ENCODE measurements at regions not wholly inside any gene's neighbourhood (a gene's known extent, or its start where the extent isn't known, plus 50 kb on each side); places are given as distances from the start of the nearest gene placed in this dataset.

DNA sequence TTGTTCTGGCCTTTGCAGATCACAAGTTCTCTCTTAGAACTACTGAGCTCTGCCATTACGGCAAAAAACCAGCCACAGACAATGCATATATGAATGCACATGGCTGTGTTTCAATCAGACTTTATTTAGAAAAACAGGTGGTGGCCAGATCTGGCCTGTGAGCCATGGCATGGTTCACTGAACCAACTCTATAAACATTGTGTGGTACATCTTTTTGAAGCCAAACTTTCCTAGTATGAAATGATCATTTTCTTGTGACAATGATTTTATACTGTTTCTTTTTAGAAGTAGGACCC is 65.9 kb upstream of the AMZ2 start:
- TF ChIP-seq POLR2A (IDR thresholded peaks at IDR 0.05; ENCODE audit: low read depth, low read length) (no peak), RCOR1 (IDR thresholded peaks at IDR 0.05; ENCODE audit: insufficient replicate concordance, low read length) (no peak), CEBPB (IDR thresholded peaks at IDR 0.05; ENCODE audit: low read depth, low read length) (no peak), MAFK (IDR thresholded peaks at IDR 0.05; ENCODE audit: low read depth, low read length) (no peak), BHLHE40 (IDR thresholded peaks at IDR 0.05; ENCODE audit: low read depth, low read length) (no peak), NFE2L2 (IDR thresholded peaks at IDR 0.05; ENCODE audit: low read depth, low read length) (no peak), FOS (IDR thresholded peaks at IDR 0.05; ENCODE audit: low read depth, low read length) (no peak), MAZ (IDR thresholded peaks at IDR 0.05; ENCODE audit: borderline replicate concordance, low read depth, low read length) (no peak), SMC3 (IDR thresholded peaks at IDR 0.05; ENCODE audit: low read depth, low read length) (no peak)
- TF ChIP-seq, protein P1, sequence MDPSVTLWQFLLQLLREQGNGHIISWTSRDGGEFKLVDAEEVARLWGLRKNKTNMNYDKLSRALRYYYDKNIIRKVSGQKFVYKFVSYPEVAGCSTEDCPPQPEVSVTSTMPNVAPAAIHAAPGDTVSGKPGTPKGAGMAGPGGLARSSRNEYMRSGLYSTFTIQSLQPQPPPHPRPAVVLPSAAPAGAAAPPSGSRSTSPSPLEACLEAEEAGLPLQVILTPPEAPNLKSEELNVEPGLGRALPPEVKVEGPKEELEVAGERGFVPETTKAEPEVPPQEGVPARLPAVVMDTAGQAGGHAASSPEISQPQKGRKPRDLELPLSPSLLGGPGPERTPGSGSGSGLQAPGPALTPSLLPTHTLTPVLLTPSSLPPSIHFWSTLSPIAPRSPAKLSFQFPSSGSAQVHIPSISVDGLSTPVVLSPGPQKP (IDR thresholded peaks at IDR 0.05; ENCODE audit: borderline replicate concordance, low read depth, low read length) = no peak
- Histone ChIP-seq H4K5ac (ENCODE audit: low read depth, low read length) (no peak overlapping the region), H2AK5ac (ENCODE audit: low read depth, low read length) (no peak overlapping the region), H3K36me3 (ENCODE audit: control insufficient read depth, insufficient read depth, low read length) (no peaks in the 10 kb centered on the region), H3K9me3 (ENCODE audit: control insufficient read depth, insufficient read depth, low read length) (no peaks in the 10 kb centered on the region), H3K9ac (ENCODE audit: low read depth, low read length) (no peak overlapping the region), H3K27me3 (ENCODE audit: control insufficient read depth, insufficient read depth, low read length) (no peaks in the 10 kb centered on the region), H3K14ac (replicated peaks; ENCODE audit: low read depth, low read length) (no peak overlapping the region), H2BK120ac (ENCODE audit: low read depth, low read length) (no peak overlapping the region), H4K20me1 (ENCODE audit: insufficient read depth, low read length) (no peaks in the 10 kb centered on the region), H4K8ac (ENCODE audit: low read depth in 2 of 2, low read length in 2 of 2) (no peak overlapping the region), H3K23ac (ENCODE audit: low read depth, low read length) (no peak overlapping the region), H3K18ac (ENCODE audit: low read depth, low read length) (no peak overlapping the region), H2AK9ac (replicated peaks; ENCODE audit: low read depth, low read length, poor library complexity) (no peak overlapping the region), H3K27ac (ENCODE audit: insufficient read depth, low read length) (no peak overlapping the region), H3K9me1 (ENCODE audit: insufficient read depth, low read length) (no peaks in the 10 kb centered on the region), H3K56ac (ENCODE audit: extremely low read depth, insufficient read depth, low read length) (no peak overlapping the region), H3K4ac (ENCODE audit: low read depth, low read length) (no peak overlapping the region), H3K4me1 (ENCODE audit: control insufficient read depth, insufficient read depth, low read length) (no peaks in the 10 kb centered on the region), H2AFZ (replicated peaks; ENCODE audit: low read length, poor library complexity) (no peak overlapping the region), H2BK5ac (ENCODE audit: low read depth, low read length, poor library complexity, severe bottlenecking) (no peak overlapping the region), H3K4me3 (ENCODE audit: insufficient read depth, low read depth, low read length) (no peak overlapping the region), H4K91ac (ENCODE audit: insufficient read depth, low read depth, low read length) (no peak overlapping the region), H2BK20ac (ENCODE audit: low read depth, low read length) (no peak overlapping the region), H3K4me2 (ENCODE audit: low read depth, low read length) (no peak overlapping the region), H3K79me1 (ENCODE audit: low read depth in 1 of 2, low read length in 2 of 2) (no peaks in the 10 kb centered on the region), H2BK15ac (ENCODE audit: low read depth, low read length) (no peak overlapping the region)
- ATAC-seq (ENCODE audit: low read depth) (no peak), DNase-seq (no peak)
- in situ Hi-C loops (cut with MboI; ENCODE audit: low sequenced_read_pairs) = no loop called here
- POLR2A ChIA-PET (ENCODE audit: unreplicated experiment) = no interaction called here
- WGBS, 2 experiments (ENCODE audit: extremely low coverage in 2 of 2, insufficient read length in 1 of 2) = 86% methylated on average over 1 of the region's 1 CpG; no CpG with 5 or more reads in 1 of the 2 experiments
- intact Hi-C loops (cut with micrococcal nuclease) = no loop called here
- CTCF ChIA-PET = no interaction called here
- no TSS peak for BruUV-seq (replicated peaks)
- dilution Hi-C loops (cut with HindIII; ENCODE audit: low sequenced_read_pairs, unreplicated experiment) = no loop called here

Measured in IMR-90 (cell line).